Loucy (cell line): ENCODE measurements at regions not wholly inside any gene's neighbourhood (a gene's known extent, or its start where the extent isn't known, plus 50 kb on each side); places are given as distances from the start of the nearest gene placed in this dataset.

Source experiments
- H2AFZ ChIP-seq: fragments of 200-600 bp; sonication (generic); 2 replicates; pipeline ENCODE4 v1.6.0; 2016; ENCODE audit warnings: antibody characterized with exemption, mild to moderate bottlenecking, low read length, moderate library complexity
- H3F3A ChIP-seq: fragments of 200-600 bp; 2 replicates; pipeline ENCODE4 v1.6.0; 2016; ENCODE audit warnings: antibody characterized with exemption, low read depth, mild to moderate bottlenecking
- H3K27me3 ChIP-seq: fragments of 200-600 bp; sonication (generic); 2 replicates; pipeline ENCODE4 v1.6.1; 2014; ENCODE audit warnings: low read length, mild to moderate bottlenecking; ENCODE audit not compliant: insufficient read depth, poor library complexity, severe bottlenecking
- H3K36me3 ChIP-seq: fragments of 200-600 bp; sonication (generic); 2 replicates; pipeline ENCODE4 v1.6.1; 2016; ENCODE audit warnings: low read length; ENCODE audit not compliant: insufficient read depth
- H3K4me1 ChIP-seq: fragments of 200-600 bp; sonication (generic); 2 replicates; pipeline ENCODE4 v1.5.1; 2014; ENCODE audit warnings: low read length, mild to moderate bottlenecking; ENCODE audit not compliant: insufficient read depth, poor library complexity, severe bottlenecking
- H3K4me2 ChIP-seq: fragments of 200-600 bp; sonication (generic); 2 replicates; pipeline ENCODE4 v1.6.0; 2014; ENCODE audit warnings: antibody characterized with exemption, low read length, low read depth, mild to moderate bottlenecking; ENCODE audit not compliant: poor library complexity, severe bottlenecking
- H3K4me3 ChIP-seq: fragments of 200-600 bp; sonication (generic); 2 replicates; pipeline ENCODE4 v1.5.1; 2014; ENCODE audit warnings: low read length, mild to moderate bottlenecking, mixed read lengths; ENCODE audit not compliant: poor library complexity, severe bottlenecking
- H3K79me2 ChIP-seq: fragments of 200-600 bp; sonication (generic); 2 replicates; pipeline ENCODE4 v1.6.1; 2014; ENCODE audit warnings: low read length; ENCODE audit not compliant: insufficient read depth
- H3K9ac ChIP-seq: fragments of 200-600 bp; sonication (generic); 2 replicates; pipeline ENCODE4 v1.6.0; 2014; ENCODE audit warnings: mild to moderate bottlenecking, low read depth, low read length, moderate library complexity; ENCODE audit not compliant: poor library complexity, severe bottlenecking
- H3K9me2 ChIP-seq: fragments of 200-600 bp; sonication (generic); replicated peaks from 2 replicates; pipeline ENCODE4 v1.6.1; 2016; ENCODE audit warnings: low read depth, low read length, mixed read lengths
- H3K9me3 ChIP-seq: fragments of 200-600 bp; sonication (generic); 2 replicates; pipeline ENCODE4 v1.6.1; 2014; ENCODE audit warnings: mild to moderate bottlenecking, antibody characterized with exemption, low read length, low read depth; ENCODE audit not compliant: insufficient read depth
- H4K20me1 ChIP-seq: fragments of 200-600 bp; sonication (generic); 2 replicates; pipeline ENCODE4 v1.6.0; 2014; ENCODE audit warnings: antibody characterized with exemption, low read length, mild to moderate bottlenecking; ENCODE audit not compliant: insufficient read depth, poor library complexity, severe bottlenecking
- CTCF ChIP-seq: fragments of 200-600 bp; sonication (generic); conservative IDR thresholded peaks from 2 replicates; pipeline ENCODE4 v1.5.1; 2014; ENCODE audit warnings: mild to moderate bottlenecking, antibody characterized with exemption, low read length
- EZH2phosphoT487 ChIP-seq: fragments of 200-600 bp; IDR thresholded peaks from 2 replicates; pipeline ENCODE4 v1.6.1; 2018; ENCODE audit warnings: antibody characterized with exemption, mild to moderate bottlenecking, moderate library complexity, borderline replicate concordance

- Histone ChIP-seq H3F3A (no peaks in the 10 kb centered on the region), H3K36me3 (no peaks in the 10 kb centered on the region), H3K79me2 (no peaks in the 10 kb centered on the region), H3K4me2 (no peak overlapping the region), H2AFZ (no peak overlapping the region), H3K9ac (no peak overlapping the region), H3K4me1 (no peaks in the 10 kb centered on the region), H3K27me3 (no peaks in the 10 kb centered on the region), H3K9me2 (no peaks in the 10 kb centered on the region), H4K20me1 (no peaks in the 10 kb centered on the region), H3K9me3 (0 out of 2 replicates have a peak, but pooled peaks cover 3% of the 10 kb centered on the region), H3K4me3 (no peak overlapping the region)
- no peak for TF ChIP-seq CTCF
- no peak for TF ChIP-seq EZH2phosphoT487
Measured at GRCh38 chr15:97124790-97125189, 794.3 kb downstream of the NR2F2 start.

- Histone ChIP-seq H3K9me3 (no peaks in the 10 kb centered on the region), H3K4me1 (no peaks in the 10 kb centered on the region), H3K36me3 (no peaks in the 10 kb centered on the region), H3F3A (no peaks in the 10 kb centered on the region), H3K4me2 (no peak overlapping the region), H3K79me2 (no peaks in the 10 kb centered on the region), H3K9ac (no peak overlapping the region), H3K9me2 (no peaks in the 10 kb centered on the region), H3K4me3 (no peak overlapping the region), H2AFZ (no peak overlapping the region), H4K20me1 (no peaks in the 10 kb centered on the region), H3K27me3 (no peaks in the 10 kb centered on the region)
- TF ChIP-seq CTCF (no peak), EZH2phosphoT487 (no peak)
Measured at GRCh38 chr15:97126553-97127233, 796.2 kb downstream of the NR2F2 start.

- Histone ChIP-seq H3K36me3 (no peaks in the 10 kb centered on the region), H3K4me2 (no peak overlapping the region), H3K9me2 (no peaks in the 10 kb centered on the region), H4K20me1 (no peaks in the 10 kb centered on the region), H3K79me2 (no peaks in the 10 kb centered on the region), H3K4me3 (no peak overlapping the region), H3F3A (no peaks in the 10 kb centered on the region), H3K27me3 (no peaks in the 10 kb centered on the region), H3K9me3 (0 out of 2 replicates have a peak, but pooled peaks cover 6% of the 10 kb centered on the region), H2AFZ (no peak overlapping the region), H3K9ac (no peak overlapping the region), H3K4me1 (no peaks in the 10 kb centered on the region)
- no peak for TF ChIP-seq EZH2phosphoT487
- no peak for TF ChIP-seq CTCF
Measured at GRCh38 chr15:97129674-97130073, 799.2 kb downstream of the NR2F2 start.
